Neural cell (in vitro differentiated cells): ENCODE measurements at regions not wholly inside any gene's neighbourhood (a gene's known extent, or its start where the extent isn't known, plus 50 kb on each side); places are given as distances from the start of the nearest gene placed in this dataset.

Experiments used
- H2AFZ ChIP-seq: fragments of 200-600, 300-800 bp; sonication (generic), shearing (Covaris generic); 2 replicates; pipeline ENCODE4 v1.6.0; 2014; ENCODE audit warnings: low read depth, mild to moderate bottlenecking, antibody characterized with exemption, low read length, moderate library complexity
- H3F3A ChIP-seq: fragments of 200-600 bp; shearing (Covaris generic); 2 replicates; pipeline ENCODE4 v1.6.1; 2016; ENCODE audit warnings: mild to moderate bottlenecking, moderate library complexity, mixed read lengths, antibody characterized with exemption, low read length; ENCODE audit not compliant: insufficient read depth, poor library complexity, severe bottlenecking
- H3K27ac ChIP-seq: fragments of 200-600, 300-800 bp; sonication (generic), shearing (Covaris generic); 2 replicates; pipeline ENCODE4 v1.5.1; 2014; ENCODE audit warnings: mild to moderate bottlenecking, low read length, moderate library complexity
- H3K27me3 ChIP-seq: fragments of 300-800, 200-600 bp; sonication (generic), shearing (Covaris generic); 2 replicates; pipeline ENCODE4 v1.6.0; 2014; ENCODE audit warnings: mild to moderate bottlenecking, low read depth, low read length, moderate library complexity; ENCODE audit not compliant: insufficient read depth
- H3K36me3 ChIP-seq: fragments of 300-800, 200-600 bp; sonication (generic), shearing (Covaris generic); 2 replicates; pipeline ENCODE4 v1.5.1; 2014; ENCODE audit warnings: mild to moderate bottlenecking, antibody characterized with exemption, low read length, moderate library complexity; ENCODE audit not compliant: insufficient read depth
- H3K4me2 ChIP-seq: fragments of 300-800, 200-600 bp; sonication (generic), shearing (Covaris generic); 2 replicates; pipeline ENCODE4 v1.6.0; 2014; ENCODE audit warnings: mild to moderate bottlenecking, low read length
- H3K4me3 ChIP-seq: fragments of 300-800, 200-600 bp; sonication (generic), shearing (Covaris generic); 2 replicates; pipeline ENCODE4 v1.5.1; 2014; ENCODE audit warnings: mild to moderate bottlenecking, low read length, moderate library complexity
- H3K79me2 ChIP-seq: fragments of 200-600 bp; shearing (Covaris generic); replicated peaks from 2 replicates; pipeline ENCODE4 v1.6.0; 2014; ENCODE audit warnings: mild to moderate bottlenecking, low read length, moderate library complexity; ENCODE audit not compliant: insufficient read depth
- H3K9ac ChIP-seq: fragments of 300-800, 200-600 bp; sonication (generic), shearing (Covaris generic); 2 replicates; pipeline ENCODE4 v1.6.1; 2016; ENCODE audit warnings: mild to moderate bottlenecking, low read length, mixed read lengths
- H3K9me2 ChIP-seq: fragments of 200-600 bp; shearing (Covaris generic); 2 replicates; pipeline ENCODE4 v1.6.1; 2016; ENCODE audit warnings: mild to moderate bottlenecking, low read length, mixed read lengths; ENCODE audit not compliant: insufficient read depth
- H3K9me3 ChIP-seq: fragments of 200-600, 300-800 bp; sonication (generic), shearing (Covaris generic); 2 replicates; pipeline ENCODE4 v1.6.1; 2016; ENCODE audit warnings: mild to moderate bottlenecking, mixed run types, low read length, moderate library complexity, mixed read lengths
- H4K20me1 ChIP-seq: fragments of 200-600 bp; shearing (Covaris generic); 2 replicates; pipeline ENCODE4 v1.6.1; 2016; ENCODE audit warnings: mild to moderate bottlenecking, mixed run types; ENCODE audit not compliant: insufficient read depth
- EP300 ChIP-seq: fragments of 450-650 bp; conservative IDR thresholded peaks from 2 replicates; pipeline ENCODE4 v1.6.1; 2014; ENCODE audit warnings: antibody characterized with exemption, mild to moderate bottlenecking, moderate library complexity; ENCODE audit not compliant: poor library complexity, severe bottlenecking
- EZH2 ChIP-seq: fragments of 200-600, 300-800 bp; shearing (Covaris generic), sonication (generic); IDR thresholded peaks from 2 replicates; pipeline ENCODE4 v1.6.1; 2014; ENCODE audit warnings: antibody characterized with exemption, low read length, borderline replicate concordance, mild to moderate bottlenecking; ENCODE audit not compliant: insufficient read depth, poor library complexity, severe bottlenecking
- MXI1 ChIP-seq: fragments of 450-650 bp; conservative IDR thresholded peaks from 2 replicates; pipeline ENCODE4 v1.6.1; 2014; ENCODE audit warnings: antibody characterized with exemption, mild to moderate bottlenecking; ENCODE audit not compliant: poor library complexity, severe bottlenecking
- POLR2AphosphoS5 ChIP-seq: IDR thresholded peaks from 2 replicates; pipeline ENCODE4 v1.6.1; 2012
- RAD21 ChIP-seq: fragments of 450-650 bp; conservative IDR thresholded peaks from 2 replicates; pipeline ENCODE4 v1.6.1; 2014; ENCODE audit warnings: antibody characterized with exemption, mild to moderate bottlenecking, moderate library complexity
- SMC3 ChIP-seq: fragments of 450-650 bp; conservative IDR thresholded peaks from 2 replicates; pipeline ENCODE4 v1.6.1; 2014; ENCODE audit warnings: antibody characterized with exemption, mild to moderate bottlenecking, moderate library complexity; ENCODE audit not compliant: poor library complexity
- TAF1 ChIP-seq: IDR thresholded peaks from 2 replicates; pipeline ENCODE4 v1.6.1; 2012; ENCODE audit warnings: low read depth
- TF ChIP-seq, protein P1 (sequence below): IDR thresholded peaks from 2 replicates; pipeline ENCODE4 v1.6.1; 2012; ENCODE audit warnings: borderline replicate concordance
- TF ChIP-seq, protein P2 (sequence below): fragments of 450-650 bp; IDR thresholded peaks from 2 replicates; pipeline ENCODE4 v1.5.1; 2014; ENCODE audit warnings: antibody characterized with exemption, mild to moderate bottlenecking, moderate library complexity; ENCODE audit not compliant: poor library complexity, severe bottlenecking

DNA sequence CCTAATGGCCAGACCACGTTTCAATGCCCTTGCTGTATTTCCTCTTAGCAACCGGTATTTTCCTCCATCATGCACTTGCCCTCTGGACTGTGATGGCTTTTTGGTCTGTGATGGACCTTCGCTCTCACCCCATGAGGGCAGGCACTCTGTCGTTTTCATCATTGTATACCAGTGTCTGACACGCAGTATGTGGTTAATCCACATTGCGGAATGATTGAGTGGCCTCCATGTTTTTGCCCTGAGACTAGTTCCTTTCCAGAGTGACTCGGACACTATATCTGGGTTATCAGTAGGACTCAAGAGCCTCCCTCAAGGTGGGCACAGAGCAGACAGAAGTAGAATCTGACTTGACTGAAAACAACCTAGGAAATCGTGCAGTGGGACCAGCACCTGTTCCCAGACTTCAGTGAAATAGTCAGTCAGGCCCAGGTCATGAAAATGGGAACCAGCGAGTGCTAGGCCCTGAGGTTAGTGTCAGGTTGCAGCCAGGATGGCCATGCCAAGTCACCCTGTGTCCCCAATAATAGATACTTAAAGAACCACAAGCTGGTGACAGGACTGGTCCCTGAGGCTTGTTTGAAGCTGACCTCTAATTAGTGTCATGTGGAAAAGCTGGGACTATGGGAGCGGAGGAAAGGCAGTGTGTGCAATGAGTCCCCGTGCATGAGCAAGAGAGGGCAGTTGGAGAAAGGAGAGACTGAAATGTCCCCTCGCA lies 464.7 kb downstream of the INSC start:
- no peak overlapping the region for H3K27ac ChIP-seq

DNA sequence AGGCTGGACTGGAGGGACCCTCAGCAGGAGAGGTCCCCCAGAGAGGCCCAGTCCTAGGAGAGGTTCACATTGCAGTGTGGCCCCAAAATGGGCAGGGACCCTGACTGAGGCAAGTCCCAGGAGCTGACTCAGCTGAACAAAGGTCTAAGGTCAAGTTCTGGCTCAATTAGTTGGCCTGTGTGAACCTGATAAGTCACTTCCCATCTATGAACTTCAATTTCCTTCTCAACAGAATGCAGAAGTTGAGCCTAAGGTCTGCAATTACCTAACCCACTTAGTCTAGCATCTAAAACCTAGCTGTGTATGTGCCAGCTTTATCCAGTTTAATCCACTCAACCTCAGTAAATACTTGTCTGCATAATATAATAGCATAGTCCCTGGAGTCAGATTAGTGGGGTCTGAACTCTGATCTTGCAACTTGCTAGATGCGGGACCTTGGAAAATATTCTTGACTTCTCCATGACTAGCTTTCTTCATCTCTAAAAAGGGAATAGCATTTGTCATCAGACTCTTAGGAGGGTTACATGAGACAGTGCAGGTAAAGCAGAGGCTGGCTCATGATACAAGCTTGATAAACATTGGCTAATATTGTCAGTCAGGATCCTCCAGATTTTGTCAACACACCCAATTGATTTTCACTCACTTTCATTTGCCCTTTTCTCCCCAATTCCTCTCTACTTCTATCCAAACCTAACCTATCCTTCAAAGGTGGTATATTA lies 465.5 kb downstream of the INSC start:
- H3K79me2 ChIP-seq = no peaks in the 10 kb centered on the region
- H3F3A ChIP-seq = no peaks in the 10 kb centered on the region
- no peaks in the 10 kb centered on the region for H3K9me3 ChIP-seq
- no peak overlapping the region for H3K4me2 ChIP-seq
- H3K27ac ChIP-seq = no peak overlapping the region
- H3K27me3 ChIP-seq = no peaks in the 10 kb centered on the region
- no peaks in the 10 kb centered on the region for H4K20me1 ChIP-seq
- no peak overlapping the region for H2AFZ ChIP-seq
- H3K9ac ChIP-seq = no peak overlapping the region
- H3K36me3 ChIP-seq = no peaks in the 10 kb centered on the region
- no peak overlapping the region for H3K4me3 ChIP-seq
- TF ChIP-seq EZH2 = no peak
- TF ChIP-seq RAD21 = no peak
- TF ChIP-seq, protein P1, sequence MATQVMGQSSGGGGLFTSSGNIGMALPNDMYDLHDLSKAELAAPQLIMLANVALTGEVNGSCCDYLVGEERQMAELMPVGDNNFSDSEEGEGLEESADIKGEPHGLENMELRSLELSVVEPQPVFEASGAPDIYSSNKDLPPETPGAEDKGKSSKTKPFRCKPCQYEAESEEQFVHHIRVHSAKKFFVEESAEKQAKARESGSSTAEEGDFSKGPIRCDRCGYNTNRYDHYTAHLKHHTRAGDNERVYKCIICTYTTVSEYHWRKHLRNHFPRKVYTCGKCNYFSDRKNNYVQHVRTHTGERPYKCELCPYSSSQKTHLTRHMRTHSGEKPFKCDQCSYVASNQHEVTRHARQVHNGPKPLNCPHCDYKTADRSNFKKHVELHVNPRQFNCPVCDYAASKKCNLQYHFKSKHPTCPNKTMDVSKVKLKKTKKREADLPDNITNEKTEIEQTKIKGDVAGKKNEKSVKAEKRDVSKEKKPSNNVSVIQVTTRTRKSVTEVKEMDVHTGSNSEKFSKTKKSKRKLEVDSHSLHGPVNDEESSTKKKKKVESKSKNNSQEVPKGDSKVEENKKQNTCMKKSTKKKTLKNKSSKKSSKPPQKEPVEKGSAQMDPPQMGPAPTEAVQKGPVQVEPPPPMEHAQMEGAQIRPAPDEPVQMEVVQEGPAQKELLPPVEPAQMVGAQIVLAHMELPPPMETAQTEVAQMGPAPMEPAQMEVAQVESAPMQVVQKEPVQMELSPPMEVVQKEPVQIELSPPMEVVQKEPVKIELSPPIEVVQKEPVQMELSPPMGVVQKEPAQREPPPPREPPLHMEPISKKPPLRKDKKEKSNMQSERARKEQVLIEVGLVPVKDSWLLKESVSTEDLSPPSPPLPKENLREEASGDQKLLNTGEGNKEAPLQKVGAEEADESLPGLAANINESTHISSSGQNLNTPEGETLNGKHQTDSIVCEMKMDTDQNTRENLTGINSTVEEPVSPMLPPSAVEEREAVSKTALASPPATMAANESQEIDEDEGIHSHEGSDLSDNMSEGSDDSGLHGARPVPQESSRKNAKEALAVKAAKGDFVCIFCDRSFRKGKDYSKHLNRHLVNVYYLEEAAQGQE = no peak
- no peaks in the 10 kb centered on the region for H3K9me2 ChIP-seq

More for the DNA sequence above, 464.7 kb downstream of the INSC start:
- Histone ChIP-seq H3K4me2 (no peak overlapping the region), H3K4me3 (no peak overlapping the region), H3K9ac (no peak overlapping the region), H2AFZ (no peak overlapping the region), H4K20me1 (no peaks in the 10 kb centered on the region), H3K9me3 (no peaks in the 10 kb centered on the region), H3K79me2 (no peaks in the 10 kb centered on the region), H3K9me2 (no peaks in the 10 kb centered on the region), H3F3A (no peaks in the 10 kb centered on the region), H3K27me3 (no peaks in the 10 kb centered on the region), H3K36me3 (no peaks in the 10 kb centered on the region)
- no peak for TF ChIP-seq POLR2AphosphoS5
- TF ChIP-seq SMC3 = no peak
- TF ChIP-seq, protein P2, sequence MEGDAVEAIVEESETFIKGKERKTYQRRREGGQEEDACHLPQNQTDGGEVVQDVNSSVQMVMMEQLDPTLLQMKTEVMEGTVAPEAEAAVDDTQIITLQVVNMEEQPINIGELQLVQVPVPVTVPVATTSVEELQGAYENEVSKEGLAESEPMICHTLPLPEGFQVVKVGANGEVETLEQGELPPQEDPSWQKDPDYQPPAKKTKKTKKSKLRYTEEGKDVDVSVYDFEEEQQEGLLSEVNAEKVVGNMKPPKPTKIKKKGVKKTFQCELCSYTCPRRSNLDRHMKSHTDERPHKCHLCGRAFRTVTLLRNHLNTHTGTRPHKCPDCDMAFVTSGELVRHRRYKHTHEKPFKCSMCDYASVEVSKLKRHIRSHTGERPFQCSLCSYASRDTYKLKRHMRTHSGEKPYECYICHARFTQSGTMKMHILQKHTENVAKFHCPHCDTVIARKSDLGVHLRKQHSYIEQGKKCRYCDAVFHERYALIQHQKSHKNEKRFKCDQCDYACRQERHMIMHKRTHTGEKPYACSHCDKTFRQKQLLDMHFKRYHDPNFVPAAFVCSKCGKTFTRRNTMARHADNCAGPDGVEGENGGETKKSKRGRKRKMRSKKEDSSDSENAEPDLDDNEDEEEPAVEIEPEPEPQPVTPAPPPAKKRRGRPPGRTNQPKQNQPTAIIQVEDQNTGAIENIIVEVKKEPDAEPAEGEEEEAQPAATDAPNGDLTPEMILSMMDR = no peak
- no peak for TF ChIP-seq MXI1
- TF ChIP-seq, protein P1 = no peak
- no peak for TF ChIP-seq TAF1
- TF ChIP-seq EZH2 = no peak
- TF ChIP-seq RAD21 = no peak
- no peak for TF ChIP-seq EP300
